Brain microvascular endothelial cell (primary cell): ENCODE measurements at regions not wholly inside any gene's neighbourhood (a gene's known extent, or its start where the extent isn't known, plus 50 kb on each side); places are given as distances from the start of the nearest gene placed in this dataset.

ENCODE experiments used
- DNase-seq: peaks from one replicate; pipeline ENCODE4 v3.0.0-alpha.2; 2020
- H3K27ac ChIP-seq: fragments of 250-450 bp; sonication (Bioruptor Pico); 2 replicates; pipeline ENCODE4 v1.5.1; 2020; ENCODE audit warnings: mild to moderate bottlenecking, moderate library complexity
- H3K27me3 ChIP-seq: fragments of 250-450 bp; sonication (Bioruptor Pico); replicated peaks from 2 replicates; pipeline ENCODE4 v1.5.1; 2020; ENCODE audit warnings: mild to moderate bottlenecking
- H3K36me3 ChIP-seq: fragments of 250-450 bp; sonication (Bioruptor Pico); replicated peaks from 2 replicates; pipeline ENCODE4 v1.5.1; 2020; ENCODE audit warnings: mild to moderate bottlenecking
- H3K4me3 ChIP-seq: 2 replicates; pipeline ENCODE4 v1.5.1; 2011; ENCODE audit warnings: low read depth, mild to moderate bottlenecking, control low read depth, low read length, moderate library complexity
- CTCF ChIP-seq: IDR thresholded peaks from 2 replicates; pipeline ENCODE4 v1.5.1; 2011; ENCODE audit warnings: low read depth, mild to moderate bottlenecking, moderate library complexity, low read length, control low read depth, inconsistent platforms; ENCODE audit errors: missing control alignments
- in situ Hi-C: cut with HindIII; loops from 2 replicates; pipeline ENCODE4 v1.10.0; 2017; ENCODE audit warnings: low sequenced_read_pairs, low pct_ligation_motif_present

- no peak for TF ChIP-seq CTCF
- Histone ChIP-seq H3K27me3 (no peaks in the 10 kb centered on the region), H3K27ac (no peak overlapping the region), H3K4me3 (no peak overlapping the region), H3K36me3 (no peaks in the 10 kb centered on the region)
- in situ Hi-C loops = no loop called here
- no peak for DNase-seq
These were observed 242.0 kb upstream of the NPY start for GRCh38 chr7:24042028-24042427.

- in situ Hi-C loops = no loop called here
- H3K27me3 ChIP-seq = no peaks in the 10 kb centered on the region
- no peak overlapping the region for H3K27ac ChIP-seq
- no peaks in the 10 kb centered on the region for H3K36me3 ChIP-seq
- DNase-seq = no peak
- no peak overlapping the region for H3K4me3 ChIP-seq
- TF ChIP-seq CTCF = no peak
These were observed 234.7 kb upstream of the NPY start for GRCh38 chr7:24049296-24049695.

- H3K4me3 ChIP-seq = no peak overlapping the region
- H3K36me3 ChIP-seq = no peaks in the 10 kb centered on the region
- no peak for TF ChIP-seq CTCF
- H3K27ac ChIP-seq = no peak overlapping the region
- no peak for DNase-seq
- no peaks in the 10 kb centered on the region for H3K27me3 ChIP-seq
- in situ Hi-C loops = no loop called here
These were observed 232.9 kb upstream of the NPY start for GRCh38 chr7:24050991-24051560.

GRCh38 chr7:24051651-24052050 is 232.3 kb upstream of the NPY start:
- no peak overlapping the region for H3K4me3 ChIP-seq
- no peak overlapping the region for H3K27ac ChIP-seq
- DNase-seq = no peak
- in situ Hi-C loops = no loop called here
- no peaks in the 10 kb centered on the region for H3K36me3 ChIP-seq
- H3K27me3 ChIP-seq = no peaks in the 10 kb centered on the region
- no peak for TF ChIP-seq CTCF

- Histone ChIP-seq H3K4me3 (no peak overlapping the region), H3K27ac (no peak overlapping the region), H3K27me3 (no peaks in the 10 kb centered on the region), H3K36me3 (no peaks in the 10 kb centered on the region)
- DNase-seq = peak; percentile 0
- in situ Hi-C loops = no loop called here
- no peak for TF ChIP-seq CTCF
These were observed 231.3 kb upstream of the NPY start for GRCh38 chr7:24052572-24053260.

GRCh38 chr7:24054236-24054635 is 229.8 kb upstream of the NPY start:
- DNase-seq = no peak
- no peaks in the 10 kb centered on the region for H3K36me3 ChIP-seq
- in situ Hi-C loops = no loop called here
- no peak overlapping the region for H3K27ac ChIP-seq
- H3K27me3 ChIP-seq = no peaks in the 10 kb centered on the region
- H3K4me3 ChIP-seq = no peak overlapping the region
- no peak for TF ChIP-seq CTCF
